Cardiac fibroblast (primary cell): ENCODE measurements at regions not wholly inside any gene's neighbourhood (a gene's known extent, or its start where the extent isn't known, plus 50 kb on each side); places are given as distances from the start of the nearest gene placed in this dataset.

Experiments used
- DNase-seq, 2 donors: peaks; one replicate each; pipeline versions ENCODE4 v3.0.0 to v3.0.0-alpha.2; 2010; ENCODE audit warnings: low read depth in 2 of 2
- H3K4me3 ChIP-seq, 2 donors: replicated peaks in 1 of 2; 1 replicate in 1 of 2; 2 replicates in 1 of 2; pipeline ENCODE4 v1.5.1; 2011; ENCODE audit warnings: low read depth in 2 of 2, low read length in 2 of 2, mild to moderate bottlenecking in 2 of 2, moderate library complexity in 1 of 2
- CTCF ChIP-seq: IDR thresholded peaks from one replicate; pipeline ENCODE4 v1.5.1; 2011; ENCODE audit warnings: low read depth, mild to moderate bottlenecking, low read length, inconsistent platforms

GRCh38 chr21:24280596-24280995 is 1326.7 kb downstream of the MRPL39 start:
- DNase-seq = no peak
- TF ChIP-seq CTCF = no peak
- H3K4me3 ChIP-seq = no peak overlapping the region

DNA sequence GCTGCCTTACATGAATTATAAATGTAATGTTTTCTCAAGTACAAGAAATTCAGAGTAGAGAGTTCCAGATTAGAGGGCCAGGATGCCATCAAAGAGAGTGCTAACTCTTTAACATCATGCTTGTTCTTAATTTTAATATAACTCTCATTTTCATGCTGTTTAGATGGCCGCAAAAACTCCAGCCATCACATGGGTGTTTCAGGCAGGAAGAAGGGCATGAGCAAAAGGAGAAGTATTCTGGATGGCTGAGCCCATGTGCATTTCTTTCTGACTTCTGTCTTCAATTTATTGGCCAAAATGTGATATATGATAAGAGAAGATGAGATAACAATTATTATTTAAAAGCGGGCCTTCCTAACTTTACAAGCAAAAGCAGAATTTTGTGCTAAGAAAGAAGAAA is 1328.6 kb downstream of the MRPL39 start:
- no peak for DNase-seq
- no peak for TF ChIP-seq CTCF
- no peak overlapping the region for H3K4me3 ChIP-seq

GRCh38 chr21:24276204-24276603 is 1331.1 kb downstream of the MRPL39 start:
- TF ChIP-seq CTCF = no peak
- no peak for DNase-seq
- H3K4me3 ChIP-seq = no peak overlapping the region

DNA sequence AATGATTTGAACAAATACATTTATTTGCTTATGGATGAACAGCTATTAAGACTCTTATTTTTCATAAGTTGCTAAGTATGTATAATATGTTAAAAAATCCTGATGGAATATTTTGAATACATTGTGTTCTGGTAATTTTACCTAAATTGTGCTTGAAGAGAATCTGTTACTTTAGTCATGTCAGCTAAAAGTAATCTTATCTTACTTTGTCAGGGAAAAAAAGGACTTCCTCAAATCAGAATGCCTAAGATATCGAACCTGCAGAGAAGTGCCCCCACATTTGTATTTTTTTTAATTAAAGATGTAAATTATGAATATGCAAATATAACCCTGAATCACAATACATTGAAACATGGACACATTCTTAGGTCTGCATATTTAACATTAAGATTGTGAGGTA is 1331.7 kb downstream of the MRPL39 start:
- no peak overlapping the region for H3K4me3 ChIP-seq
- no peak for TF ChIP-seq CTCF
- DNase-seq = no peak

DNA sequence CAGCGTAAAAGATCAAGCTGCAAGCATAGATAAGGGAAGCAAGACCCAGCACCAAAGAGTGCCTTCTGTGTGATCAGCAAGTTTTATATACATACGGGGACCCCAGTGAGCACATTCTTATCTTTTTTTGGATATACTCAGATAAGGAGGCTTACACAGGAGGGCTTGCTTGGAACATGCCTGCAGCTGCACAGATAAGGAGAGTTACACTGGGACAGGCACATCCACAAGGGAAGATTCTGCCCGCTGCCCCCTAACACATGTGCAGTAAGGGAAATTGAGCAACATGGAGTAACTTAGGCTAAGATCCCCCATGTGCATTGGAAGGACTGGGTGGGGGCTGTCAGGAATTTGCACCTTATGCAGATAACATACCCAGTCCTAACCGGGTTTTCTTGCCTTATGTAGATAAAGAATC is 1334.8 kb downstream of the MRPL39 start:
- no peak for TF ChIP-seq CTCF
- H3K4me3 ChIP-seq = no peak overlapping the region
- no peak for DNase-seq

GRCh38 chr21:24265987-24266386 is 1341.3 kb downstream of the MRPL39 start:
- no peak for DNase-seq

More at GRCh38 chr21:24265987-24266386, 1341.3 kb downstream of the MRPL39 start:
- H3K4me3 ChIP-seq = no peak overlapping the region
- no peak for TF ChIP-seq CTCF
